Stimulated activated CD8-positive, alpha-beta memory T cell treated with anti-CD3 and anti-CD28 coated beads, Interleukin-12 subunit alpha, Interleukin-12 subunit beta, amount 100 ng/mL, for 4 hours (primary cell): ENCODE measurements at regions not wholly inside any gene's neighbourhood (a gene's known extent, or its start where the extent isn't known, plus 50 kb on each side); places are given as distances from the start of the nearest gene placed in this dataset.

Source experiments
- DNase-seq: peaks from one replicate; pipeline ENCODE4 v3.0.0-alpha.2; 2020; ENCODE audit warnings: low read depth

GRCh38 chr13:21757763-21758162 lies 86.9 kb downstream of the FGF9 start:
- DNase-seq, result no peak

- no peak for DNase-seq
These were observed 87.6 kb downstream of the FGF9 start for GRCh38 chr13:21758441-21758840.

DNA sequence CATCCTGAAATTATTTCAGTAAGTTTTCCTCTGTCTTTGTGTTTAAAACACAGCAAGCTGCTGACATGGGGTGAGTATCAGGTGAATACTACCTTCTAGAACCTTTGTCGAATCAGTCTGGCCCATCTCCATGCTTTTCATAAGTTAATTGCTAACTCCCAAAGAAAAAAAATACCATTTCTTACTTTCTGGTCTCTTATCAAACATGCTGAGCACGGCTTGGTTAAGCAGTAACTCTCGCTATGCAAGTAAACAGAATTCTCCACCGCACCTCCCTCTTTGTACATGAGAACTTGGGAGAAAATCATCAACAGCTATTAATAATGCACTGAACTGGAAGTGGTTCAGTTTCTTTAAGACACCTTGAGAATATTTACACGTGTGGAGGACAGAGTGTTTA lies 88.6 kb downstream of the FGF9 start:
- no peak for DNase-seq

GRCh38 chr13:21759911-21760310 lies 89.0 kb downstream of the FGF9 start:
- no peak for DNase-seq

- no peak for DNase-seq
These were observed 90.9 kb downstream of the FGF9 start for GRCh38 chr13:21761770-21762169.

DNA sequence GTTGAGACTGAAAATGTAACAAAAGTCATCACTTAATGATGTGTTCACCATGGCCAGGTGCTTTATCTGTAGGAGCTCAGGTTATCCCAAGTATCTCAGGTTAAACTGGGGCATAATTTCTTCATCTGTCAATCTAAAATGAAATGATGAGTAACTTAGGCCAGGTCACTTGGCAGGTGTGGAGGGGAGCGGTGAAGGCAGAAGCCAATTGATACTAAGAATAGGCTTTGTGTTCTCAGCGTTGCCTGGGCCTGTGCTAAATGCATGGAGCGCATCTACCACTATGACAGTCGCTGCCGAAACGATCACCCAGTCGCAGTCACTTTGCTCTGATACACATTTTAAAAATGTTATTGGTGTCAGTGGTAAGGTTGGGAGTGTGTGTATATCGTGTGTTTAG lies 91.6 kb downstream of the FGF9 start:
- DNase-seq, result no peak

DNA sequence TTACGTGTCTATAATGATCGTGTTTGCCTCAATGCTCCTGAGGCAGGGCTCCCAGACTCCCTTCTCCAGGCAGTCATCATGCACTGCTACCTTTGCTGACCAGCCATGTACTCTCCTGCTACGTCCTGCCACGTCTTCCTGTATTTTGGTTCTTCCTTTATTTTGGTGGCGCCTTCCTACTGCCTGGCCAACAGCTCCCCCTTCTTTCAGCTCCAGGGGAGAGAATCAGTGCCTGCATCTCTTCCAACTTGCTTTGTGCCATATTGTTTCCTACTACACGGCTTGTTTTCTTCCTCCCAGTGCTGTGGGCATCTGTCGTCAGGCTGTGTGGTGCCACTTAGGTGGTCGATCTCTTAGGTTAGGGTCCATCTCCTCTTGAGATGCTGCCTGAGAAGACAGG lies 96.2 kb downstream of the FGF9 start:
- no peak for DNase-seq

- no peak for DNase-seq
These were observed 100.2 kb downstream of the FGF9 start for GRCh38 chr13:21771075-21771474.

GRCh38 chr13:21777166-21777565 lies 106.3 kb downstream of the FGF9 start:
- DNase-seq, result no peak

DNA sequence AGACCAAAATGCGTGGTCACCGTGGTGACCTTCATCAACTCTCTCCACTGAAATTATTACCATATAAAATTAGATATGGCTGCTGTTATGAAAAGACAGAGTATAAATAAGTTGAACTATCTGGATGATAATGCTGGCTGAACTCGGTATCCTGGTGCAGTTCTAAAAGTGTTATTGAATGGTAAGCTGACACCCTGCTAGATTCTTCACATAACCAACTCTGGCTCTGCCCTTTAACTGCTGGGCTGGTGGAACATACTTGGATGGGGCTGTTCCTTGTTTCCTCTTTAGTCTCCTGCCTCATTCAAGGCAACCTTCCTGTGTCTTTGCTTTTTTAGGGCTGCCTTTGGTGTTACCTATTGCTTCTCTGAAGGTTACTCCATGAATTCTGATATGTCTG lies 106.9 kb downstream of the FGF9 start:
- DNase-seq, result no peak

DNA sequence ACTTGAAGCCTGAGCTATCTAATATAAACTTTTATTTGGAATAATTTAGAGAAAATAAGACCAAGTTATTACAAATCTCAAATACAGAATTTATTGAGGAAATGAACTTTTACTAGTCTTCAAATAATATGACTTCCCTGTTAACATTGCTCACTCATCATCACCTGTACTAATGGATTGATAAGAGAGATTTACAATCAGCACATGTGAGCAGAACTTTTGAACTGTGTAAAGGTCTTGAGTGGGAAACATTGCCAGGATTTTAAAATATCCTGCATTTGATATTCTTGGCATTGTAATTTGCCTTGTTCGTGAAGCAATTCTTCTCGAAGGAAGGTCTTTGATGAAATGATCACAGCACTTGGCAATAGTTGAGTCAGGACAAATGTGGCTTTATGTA lies 111.9 kb downstream of the FGF9 start:
- DNase-seq, result no peak

DNA sequence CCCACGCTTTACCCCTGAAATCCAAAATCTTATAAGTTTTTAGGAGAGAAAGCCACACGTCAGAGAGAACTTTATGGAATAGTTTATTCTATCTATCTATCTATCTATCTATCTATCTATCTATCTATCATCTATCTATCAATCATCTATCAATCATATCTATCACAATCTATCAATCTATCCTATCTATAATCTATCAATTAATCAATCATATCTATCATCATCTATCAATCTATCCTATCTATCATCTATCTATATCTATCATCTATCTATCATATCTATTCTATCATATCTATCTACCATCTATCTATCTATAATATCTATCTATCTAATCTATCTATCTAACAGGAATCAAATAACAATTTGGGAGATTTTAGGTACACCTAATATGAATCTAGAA lies 115.1 kb downstream of the FGF9 start:
- DNase-seq, result no peak

DNA sequence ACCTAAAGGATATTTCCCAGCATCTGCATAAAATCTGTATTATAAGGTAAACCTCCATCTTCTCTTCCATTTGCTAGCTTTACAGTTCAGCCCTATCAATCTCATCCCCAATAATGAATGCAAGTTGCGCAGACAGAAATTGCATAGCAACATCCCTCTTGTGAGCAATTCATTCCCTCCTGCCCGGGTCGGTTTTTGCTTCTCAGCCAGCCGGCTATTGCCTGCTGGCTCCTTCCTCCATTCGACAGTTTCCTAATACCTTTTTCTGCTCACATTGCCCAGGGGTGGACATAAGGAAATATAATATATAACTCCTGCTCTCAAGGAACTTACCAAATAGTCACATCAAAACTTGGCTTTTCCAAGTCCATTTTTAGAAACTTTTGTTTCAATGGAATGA lies 125.2 kb downstream of the FGF9 start:
- no peak for DNase-seq

DNA sequence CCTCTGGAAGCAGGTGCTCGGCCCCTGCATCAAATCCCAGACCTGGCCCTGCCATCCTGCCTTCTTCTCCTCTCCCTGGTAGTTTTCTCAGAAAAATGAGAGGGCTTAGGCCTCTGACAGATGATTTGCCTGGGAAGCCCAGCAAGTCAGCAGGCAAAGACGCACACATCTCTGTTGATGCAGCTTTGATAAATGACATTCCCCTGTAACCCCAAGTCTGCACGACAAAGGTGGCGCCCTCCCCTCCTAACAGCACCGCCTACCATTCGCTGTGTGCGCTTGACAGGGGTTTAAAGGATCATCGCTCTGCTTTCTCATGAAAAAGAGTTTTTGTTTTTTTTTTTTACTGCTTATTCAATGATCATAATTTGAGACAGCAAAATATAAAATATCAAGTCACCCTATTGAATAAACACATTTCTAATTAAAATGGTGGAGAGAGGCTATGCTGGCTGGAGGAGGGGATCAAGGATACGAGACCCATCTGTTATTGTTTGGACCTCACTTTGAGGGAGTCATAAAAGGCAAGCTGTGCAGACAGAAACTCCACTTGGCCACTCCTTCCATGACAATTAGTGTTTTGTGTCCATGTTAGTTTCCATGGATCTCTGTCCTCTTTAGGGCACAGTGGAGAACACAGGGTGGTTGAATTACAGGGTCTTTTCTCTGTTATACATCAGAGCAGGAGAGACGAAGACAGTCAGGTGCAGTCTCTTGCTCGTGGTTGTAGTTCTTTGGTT lies 126.1 kb downstream of the FGF9 start:
- no peak for DNase-seq

DNA sequence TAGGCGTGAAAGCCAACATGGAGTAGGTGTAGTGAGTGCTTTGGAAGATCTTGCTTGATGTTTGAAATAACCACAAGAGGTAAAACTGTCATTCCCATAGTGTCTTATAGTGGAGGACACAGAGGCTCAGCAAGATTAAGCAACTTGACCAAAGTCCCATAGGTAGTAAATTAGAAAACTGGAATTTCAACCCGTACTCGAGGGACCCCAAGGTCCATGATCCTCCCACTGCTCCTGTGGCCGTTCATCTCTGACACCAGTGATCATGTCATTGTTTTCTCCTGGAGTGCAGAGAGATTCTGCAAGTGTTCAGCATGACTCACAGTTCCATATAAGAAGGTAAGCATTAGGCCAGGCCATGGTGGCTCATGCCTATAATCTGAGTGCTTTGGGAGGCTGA lies 126.9 kb downstream of the FGF9 start:
- no peak for DNase-seq

GRCh38 chr13:21798181-21798580 lies 127.3 kb downstream of the FGF9 start:
- DNase-seq, result no peak

DNA sequence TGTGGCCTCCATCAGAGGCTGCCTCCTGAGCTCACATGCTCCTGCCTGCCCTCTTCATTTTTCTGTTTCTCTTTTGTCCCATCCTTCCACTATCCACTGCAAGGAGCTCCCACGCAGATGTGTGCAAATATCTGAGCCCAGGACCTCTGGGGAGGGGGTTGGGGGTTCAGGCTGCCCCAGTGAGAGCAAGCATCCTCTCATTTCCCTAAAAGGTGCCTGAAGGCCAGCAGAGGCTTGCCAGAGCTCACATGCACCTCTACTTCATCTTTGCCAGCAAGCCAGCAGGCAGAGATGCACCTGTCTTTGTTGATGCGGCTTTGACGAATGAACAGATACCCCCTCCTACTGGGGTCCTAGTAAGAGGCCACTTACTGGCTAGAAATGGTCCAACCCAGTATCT lies 128.8 kb downstream of the FGF9 start:
- DNase-seq, result no peak

DNA sequence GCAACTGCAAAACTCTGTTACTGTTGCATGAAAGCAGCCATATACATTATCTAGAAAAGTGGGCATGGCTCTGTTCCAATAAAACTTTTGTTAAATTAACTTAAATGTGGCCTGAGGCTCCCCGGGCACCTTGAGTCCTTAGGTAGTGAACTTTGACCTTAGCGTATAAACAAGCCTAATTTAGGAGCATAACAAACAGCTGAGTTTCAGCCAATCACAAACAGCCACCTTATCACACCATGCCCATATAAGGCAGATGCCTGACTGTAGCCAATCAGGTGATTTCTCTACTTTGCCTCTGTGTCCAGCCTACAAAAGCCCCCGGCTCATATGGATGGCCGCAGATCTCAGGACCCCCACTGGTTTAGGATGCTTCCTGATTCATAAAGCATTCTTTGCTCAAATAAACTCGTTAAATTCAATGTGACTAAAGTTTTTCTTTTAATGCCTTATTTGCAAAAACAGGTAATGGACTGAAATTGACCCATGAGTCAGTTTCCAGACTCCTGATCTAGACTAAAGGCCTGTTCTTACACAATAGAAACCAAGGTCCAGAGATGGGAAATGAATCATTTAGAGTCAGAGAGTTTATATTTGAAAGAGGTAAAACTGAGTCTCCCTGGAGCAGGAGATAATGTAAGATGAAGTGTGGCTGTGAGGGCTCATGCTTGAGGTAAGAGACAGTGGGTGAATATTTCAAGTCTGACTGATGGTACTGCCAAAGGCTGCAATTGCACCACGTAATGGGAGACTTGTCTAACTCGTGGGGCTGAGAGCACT lies 130.2 kb downstream of the FGF9 start:
- DNase-seq, result no peak

DNA sequence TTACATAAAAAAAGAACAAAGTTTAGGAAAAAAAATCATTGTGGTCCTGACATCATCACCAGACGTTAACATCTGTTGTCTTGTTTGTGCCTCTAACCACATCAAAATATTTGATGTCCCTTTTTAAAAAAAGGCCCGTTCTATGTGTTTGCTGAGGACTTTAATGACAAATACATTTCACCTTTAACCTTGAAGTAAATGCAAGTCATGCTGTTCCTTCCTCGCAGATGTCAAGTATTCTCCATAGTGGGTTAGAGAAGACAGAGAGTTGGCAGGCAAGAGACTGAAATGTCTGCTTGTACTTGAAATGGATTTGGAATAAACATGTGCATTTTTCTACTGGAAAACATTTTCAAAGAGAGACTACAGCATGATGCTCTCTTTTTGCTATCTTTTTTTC lies 134.9 kb downstream of the FGF9 start:
- no peak for DNase-seq

GRCh38 chr13:21812192-21812626 lies 141.3 kb downstream of the FGF9 start:
- no peak for DNase-seq

DNA sequence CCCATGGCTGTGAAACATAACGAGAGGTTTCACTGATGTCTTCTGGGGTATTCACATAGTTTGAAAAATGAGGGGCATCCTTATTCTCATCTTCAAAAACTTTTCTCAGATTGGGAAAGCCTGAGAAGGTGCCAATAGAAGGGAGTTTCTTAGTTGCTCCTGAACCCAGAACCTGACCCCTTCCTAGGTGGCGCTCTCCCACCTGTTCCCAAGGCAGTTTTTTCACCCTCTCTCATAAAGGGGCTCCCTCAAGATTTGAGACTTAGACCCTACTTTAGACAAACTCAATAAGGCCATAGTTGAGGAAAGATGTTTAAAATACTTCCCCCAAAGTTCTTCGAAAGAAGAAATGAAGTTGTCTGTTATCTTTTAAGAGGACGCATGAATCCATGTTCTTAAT lies 142.2 kb downstream of the FGF9 start:
- DNase-seq, result no peak

DNA sequence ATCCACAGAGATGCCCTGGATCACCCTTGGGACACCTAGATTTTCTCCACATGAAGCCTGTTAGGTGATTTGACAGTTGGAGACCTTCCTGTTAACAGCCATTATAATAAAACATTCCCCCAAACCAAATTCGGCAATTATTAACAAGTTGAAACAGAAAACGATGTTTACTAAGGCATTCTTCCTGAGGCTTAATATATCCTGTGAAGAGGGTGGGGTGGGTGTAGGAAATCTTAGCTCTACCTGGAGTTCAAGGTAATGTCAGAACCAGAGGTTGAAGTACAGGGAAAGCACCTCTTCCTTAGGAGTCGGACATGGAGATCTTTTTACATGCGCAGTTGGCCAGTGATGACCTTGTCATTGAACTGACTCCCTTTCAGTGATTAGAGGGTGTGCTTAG lies 143.0 kb downstream of the FGF9 start:
- DNase-seq, result no peak

- no peak for DNase-seq
These were observed 143.7 kb downstream of the FGF9 start for GRCh38 chr13:21814604-21815003.

GRCh38 chr13:21817878-21818277 lies 147.0 kb downstream of the FGF9 start:
- no peak for DNase-seq
